NCI-H1105 (cell line): ENCODE measurements at regions not wholly inside any gene's neighbourhood (a gene's known extent, or its start where the extent isn't known, plus 50 kb on each side); places are given as distances from the start of the nearest gene placed in this dataset.

Source experiments
- DNase-seq: peaks from one replicate; lab custom pipeline; 2025; lab: John Stamatoyannopoulos, UW

GRCh38 chr12:17540921-17541320, 549.1 kb downstream of the RERGL start:
- no peak for DNase-seq

- DNase-seq, result no peak
Measured at GRCh38 chr12:17528394-17528793, 561.6 kb downstream of the RERGL start.

GRCh38 chr12:17527021-17527420, 563.0 kb downstream of the RERGL start:
- no peak for DNase-seq

GRCh38 chr12:17511369-17511768, 578.6 kb downstream of the RERGL start:
- DNase-seq, result no peak

- no peak for DNase-seq
Measured at GRCh38 chr12:17507336-17507735, 582.7 kb downstream of the RERGL start.

GRCh38 chr12:17503742-17504141, 586.3 kb downstream of the RERGL start:
- DNase-seq, result no peak

GRCh38 chr12:17489452-17489851, 600.5 kb downstream of the RERGL start:
- no peak for DNase-seq

GRCh38 chr12:17478908-17479673, 610.9 kb downstream of the RERGL start:
- no peak for DNase-seq

- DNase-seq, result no peak
Measured at GRCh38 chr12:17470460-17470859, 619.5 kb downstream of the RERGL start.

- DNase-seq, result no peak
Measured at GRCh38 chr12:17459214-17459613, 630.8 kb downstream of the RERGL start.

GRCh38 chr12:17456486-17456885, 633.5 kb downstream of the RERGL start:
- DNase-seq, result no peak

- DNase-seq, result no peak
Measured at GRCh38 chr12:17438141-17438540, 651.9 kb downstream of the RERGL start.

GRCh38 chr12:17416748-17417147, 673.2 kb downstream of the RERGL start:
- no peak for DNase-seq

- no peak for DNase-seq
Measured at GRCh38 chr12:17414596-17414995, 675.4 kb downstream of the RERGL start.

- DNase-seq, result no peak
Measured at GRCh38 chr12:17411662-17412061, 678.3 kb downstream of the RERGL start.

GRCh38 chr12:17388679-17389078, 701.3 kb downstream of the RERGL start:
- no peak for DNase-seq

GRCh38 chr12:17383321-17383720, 706.7 kb downstream of the RERGL start:
- DNase-seq, result no peak

- no peak for DNase-seq
Measured at GRCh38 chr12:17381211-17381610, 708.8 kb downstream of the RERGL start.

- DNase-seq, result peak; percentile 67
Measured at GRCh38 chr12:17372508-17372907, 717.5 kb downstream of the RERGL start.

- DNase-seq, result no peak
Measured at GRCh38 chr12:17371491-17372215, 718.3 kb downstream of the RERGL start.

GRCh38 chr12:17370621-17371020, 719.4 kb downstream of the RERGL start:
- no peak for DNase-seq

GRCh38 chr12:17369556-17369955, 720.4 kb downstream of the RERGL start:
- DNase-seq, result no peak

- no peak for DNase-seq
Measured at GRCh38 chr12:17361224-17361623, 728.8 kb downstream of the RERGL start.

- DNase-seq, result no peak
Measured at GRCh38 chr12:17358835-17359234, 731.2 kb downstream of the RERGL start.
